Left hindlimb (tissue), 1 donor: ENCODE measurements at regions not wholly inside any gene's neighbourhood (a gene's known extent, or its start where the extent isn't known, plus 50 kb on each side); places are given as distances from the start of the nearest gene placed in this dataset.

Experiments used
- DNase-seq: peaks from one replicate; pipeline ENCODE4 v3.0.0-alpha.2; 2018

GRCh38 chr13:53207556-53207955 is 178.9 kb downstream of the OLFM4 start:
- DNase-seq: no peak

- DNase-seq: no peak
Measured at GRCh38 chr13:53214433-53214832, 185.8 kb downstream of the OLFM4 start.

- no peak for DNase-seq
Measured at GRCh38 chr13:53215563-53215962, 186.9 kb downstream of the OLFM4 start.

GRCh38 chr13:53216773-53217172 is 188.2 kb downstream of the OLFM4 start:
- DNase-seq: no peak

GRCh38 chr13:53217194-53217593 is 188.6 kb downstream of the OLFM4 start:
- DNase-seq: no peak

- DNase-seq: no peak
Measured at GRCh38 chr13:53220038-53220437, 191.4 kb downstream of the OLFM4 start.

- DNase-seq: no peak
Measured at GRCh38 chr13:53237696-53238095, 209.1 kb downstream of the OLFM4 start.

- DNase-seq: no peak
Measured at GRCh38 chr13:53238261-53238660, 209.6 kb downstream of the OLFM4 start.

GRCh38 chr13:53240401-53241025 is 211.9 kb downstream of the OLFM4 start:
- no peak for DNase-seq

- no peak for DNase-seq
Measured at GRCh38 chr13:53241891-53242348, 213.3 kb downstream of the OLFM4 start.

GRCh38 chr13:53249236-53249635 is 220.6 kb downstream of the OLFM4 start:
- DNase-seq: no peak

- DNase-seq: no peak
Measured at GRCh38 chr13:53250272-53250875, 221.8 kb downstream of the OLFM4 start.

- no peak for DNase-seq
Measured at GRCh38 chr13:53250977-53251376, 222.4 kb downstream of the OLFM4 start.

GRCh38 chr13:53254500-53254899 is 225.9 kb downstream of the OLFM4 start:
- no peak for DNase-seq

GRCh38 chr13:53255795-53256194 is 227.2 kb downstream of the OLFM4 start:
- no peak for DNase-seq

- no peak for DNase-seq
Measured at GRCh38 chr13:53260594-53260993, 232.0 kb downstream of the OLFM4 start.

- no peak for DNase-seq
Measured at GRCh38 chr13:53264751-53265385, 236.3 kb downstream of the OLFM4 start.

- no peak for DNase-seq
Measured at GRCh38 chr13:53266757-53267156, 238.1 kb downstream of the OLFM4 start.

- DNase-seq: no peak
Measured at GRCh38 chr13:53269634-53270033, 241.0 kb downstream of the OLFM4 start.

GRCh38 chr13:53272873-53273272 is 244.3 kb downstream of the OLFM4 start:
- no peak for DNase-seq

- DNase-seq: no peak
Measured at GRCh38 chr13:53276265-53276664, 247.7 kb downstream of the OLFM4 start.

GRCh38 chr13:53281677-53282076 is 253.1 kb downstream of the OLFM4 start:
- no peak for DNase-seq

GRCh38 chr13:53285896-53286430 is 257.4 kb downstream of the OLFM4 start:
- no peak for DNase-seq

- DNase-seq: no peak
Measured at GRCh38 chr13:53298396-53298795, 269.8 kb downstream of the OLFM4 start.
